DOHH2 (cell line): ENCODE measurements at regions not wholly inside any gene's neighbourhood (a gene's known extent, or its start where the extent isn't known, plus 50 kb on each side); places are given as distances from the start of the nearest gene placed in this dataset.

Experiments
- EZH2phosphoT487 ChIP-seq: fragments of 200-600 bp; sonication (generic); IDR thresholded peaks from 2 replicates; pipeline ENCODE4 v1.6.1; 2017; ENCODE audit warnings: borderline replicate concordance, mild to moderate bottlenecking, antibody characterized with exemption, low read length, moderate library complexity, mixed read lengths
- TF ChIP-seq, protein P1 (sequence below): fragments of 200-600 bp; sonication (generic); IDR thresholded peaks from one replicate; pipeline ENCODE4 v1.5.1; 2014; ENCODE audit warnings: antibody characterized with exemption, mild to moderate bottlenecking, low read depth, low read length; ENCODE audit not compliant: poor library complexity, severe bottlenecking

DNA sequence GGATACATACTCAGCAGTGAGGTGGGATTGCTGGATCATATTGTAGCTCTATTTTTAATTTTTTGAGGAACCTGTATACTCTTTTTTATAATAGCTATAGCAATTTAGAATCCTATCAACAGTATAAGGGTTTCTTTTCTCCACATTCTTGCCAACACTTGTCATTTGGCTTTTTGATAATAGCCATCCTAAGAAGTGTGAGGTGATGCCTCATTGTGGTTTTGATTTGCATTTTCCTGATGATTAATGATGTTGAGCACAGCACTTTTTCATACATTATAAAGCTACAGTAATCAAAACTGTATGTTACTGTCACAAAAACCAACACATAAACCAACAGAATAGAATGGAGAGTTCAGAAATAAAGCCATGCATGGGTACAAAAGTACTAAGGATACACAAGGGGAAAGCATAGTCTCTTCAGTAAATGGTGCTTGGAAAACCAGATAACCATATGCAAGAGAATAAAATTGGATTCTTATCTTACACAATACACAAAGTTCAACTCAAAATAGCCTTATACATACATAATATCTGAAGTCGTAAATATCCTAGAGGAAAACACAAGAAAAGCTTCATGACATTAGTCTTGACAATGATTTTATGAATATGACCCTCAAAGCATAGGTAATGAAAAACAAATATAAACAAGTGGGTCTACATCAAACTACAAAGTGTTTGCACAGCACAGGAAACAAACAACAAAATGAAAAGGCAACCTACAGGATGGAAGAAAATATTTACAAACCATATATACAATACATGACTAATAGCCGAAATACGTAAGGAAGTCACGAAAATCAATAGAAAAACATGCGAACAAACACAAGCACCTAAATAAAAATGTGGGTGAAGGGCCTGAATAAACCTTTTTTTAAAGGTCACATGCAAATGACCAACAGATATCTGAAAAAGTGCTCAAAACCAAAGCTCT lies 287.8 kb upstream of the DAB2 start:
- TF ChIP-seq, protein P1, sequence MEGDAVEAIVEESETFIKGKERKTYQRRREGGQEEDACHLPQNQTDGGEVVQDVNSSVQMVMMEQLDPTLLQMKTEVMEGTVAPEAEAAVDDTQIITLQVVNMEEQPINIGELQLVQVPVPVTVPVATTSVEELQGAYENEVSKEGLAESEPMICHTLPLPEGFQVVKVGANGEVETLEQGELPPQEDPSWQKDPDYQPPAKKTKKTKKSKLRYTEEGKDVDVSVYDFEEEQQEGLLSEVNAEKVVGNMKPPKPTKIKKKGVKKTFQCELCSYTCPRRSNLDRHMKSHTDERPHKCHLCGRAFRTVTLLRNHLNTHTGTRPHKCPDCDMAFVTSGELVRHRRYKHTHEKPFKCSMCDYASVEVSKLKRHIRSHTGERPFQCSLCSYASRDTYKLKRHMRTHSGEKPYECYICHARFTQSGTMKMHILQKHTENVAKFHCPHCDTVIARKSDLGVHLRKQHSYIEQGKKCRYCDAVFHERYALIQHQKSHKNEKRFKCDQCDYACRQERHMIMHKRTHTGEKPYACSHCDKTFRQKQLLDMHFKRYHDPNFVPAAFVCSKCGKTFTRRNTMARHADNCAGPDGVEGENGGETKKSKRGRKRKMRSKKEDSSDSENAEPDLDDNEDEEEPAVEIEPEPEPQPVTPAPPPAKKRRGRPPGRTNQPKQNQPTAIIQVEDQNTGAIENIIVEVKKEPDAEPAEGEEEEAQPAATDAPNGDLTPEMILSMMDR: no peak
- TF ChIP-seq EZH2phosphoT487: no peak
